Stimulated activated CD8-positive, alpha-beta memory T cell treated with anti-CD3 and anti-CD28 coated beads, Interleukin-4, amount 100 ng/mL, for 48 hours (primary cell): ENCODE measurements at regions not wholly inside any gene's neighbourhood (a gene's known extent, or its start where the extent isn't known, plus 50 kb on each side); places are given as distances from the start of the nearest gene placed in this dataset.
"Not testable (repeated sequence)": the region's sequence is repeated elsewhere in the genome, so short reads cannot be mapped to it uniquely, and the experiment has no call there.

Experiments
- DNase-seq: peaks from one replicate; pipeline ENCODE4 v3.0.0-alpha.2; 2020

DNA sequence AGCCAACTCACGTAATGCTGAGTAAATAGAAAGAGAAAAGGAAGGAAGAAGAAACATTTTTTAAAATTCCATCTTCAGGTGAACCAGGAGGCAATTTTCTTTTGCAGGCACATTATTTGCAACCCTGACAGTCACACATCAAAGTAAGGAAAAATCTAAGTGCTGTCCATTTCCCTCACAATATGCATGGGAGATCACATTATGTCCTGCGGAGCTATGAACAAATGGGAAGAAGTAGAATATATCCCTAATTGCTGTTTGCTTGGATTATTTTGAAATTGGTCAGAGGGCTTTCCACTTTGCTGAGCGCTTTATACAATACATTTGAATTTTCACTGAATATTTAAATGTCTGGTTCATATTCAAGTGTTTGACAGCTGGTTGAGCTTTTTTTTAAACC is 133.8 kb upstream of the API5 start:
- no peak for DNase-seq

DNA sequence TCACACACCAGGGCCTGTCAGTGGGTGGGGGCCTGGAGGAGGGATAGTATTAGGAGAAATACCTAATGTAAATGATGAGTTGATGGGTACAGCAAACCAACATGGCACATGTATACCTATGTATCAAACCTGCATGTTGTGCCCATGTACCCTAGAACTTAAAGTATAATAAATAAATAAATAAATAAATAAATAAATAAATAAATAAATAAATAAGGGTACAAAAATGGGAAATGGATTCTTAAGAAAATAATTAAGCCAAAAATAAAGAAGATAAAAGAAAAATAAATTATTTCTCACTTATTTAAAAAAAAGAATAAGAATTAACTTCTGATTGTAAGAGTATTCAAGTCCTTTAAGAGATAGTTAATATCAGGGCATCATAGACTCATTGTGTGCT is 117.3 kb upstream of the API5 start:
- not testable (repeated sequence) for DNase-seq

DNA sequence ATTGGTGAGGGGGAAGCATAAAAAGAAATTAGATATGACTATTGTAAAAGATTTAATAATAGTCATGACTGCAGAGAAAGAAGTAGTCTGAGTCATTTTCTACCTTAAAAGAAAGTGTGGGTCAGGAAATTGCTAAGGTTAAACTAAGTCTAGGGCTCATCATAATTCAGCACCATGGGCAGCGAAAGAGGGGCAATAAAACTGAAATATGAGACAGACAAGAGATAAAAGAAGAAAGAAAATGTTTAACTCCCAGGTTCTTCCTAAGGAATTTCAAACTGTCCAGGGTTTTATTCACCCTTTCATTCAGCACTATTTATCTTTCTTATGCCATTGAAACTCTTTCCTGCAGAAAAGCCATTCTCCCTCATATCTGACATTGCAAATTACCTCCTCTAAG is 114.4 kb upstream of the API5 start:
- DNase-seq = no peak

DNA sequence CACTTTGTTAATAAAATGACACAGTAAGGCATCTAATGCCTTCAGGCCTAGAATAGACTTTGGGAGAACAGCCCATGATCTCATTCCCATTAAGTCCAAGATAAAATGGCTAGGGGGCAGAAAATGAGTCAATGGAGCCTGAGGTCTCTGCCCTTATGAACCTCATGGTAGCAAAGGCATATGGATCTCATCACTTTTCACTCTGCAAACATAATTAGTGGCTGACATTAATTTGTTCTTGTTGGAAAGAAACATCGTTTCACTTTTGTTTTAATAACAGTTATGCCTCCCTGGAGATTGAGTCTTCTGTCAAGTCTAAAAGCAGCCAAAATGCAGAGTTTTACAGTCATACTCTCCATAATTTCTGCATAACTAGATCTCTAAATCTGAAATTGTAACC is 111.8 kb upstream of the API5 start:
- no peak for DNase-seq

DNA sequence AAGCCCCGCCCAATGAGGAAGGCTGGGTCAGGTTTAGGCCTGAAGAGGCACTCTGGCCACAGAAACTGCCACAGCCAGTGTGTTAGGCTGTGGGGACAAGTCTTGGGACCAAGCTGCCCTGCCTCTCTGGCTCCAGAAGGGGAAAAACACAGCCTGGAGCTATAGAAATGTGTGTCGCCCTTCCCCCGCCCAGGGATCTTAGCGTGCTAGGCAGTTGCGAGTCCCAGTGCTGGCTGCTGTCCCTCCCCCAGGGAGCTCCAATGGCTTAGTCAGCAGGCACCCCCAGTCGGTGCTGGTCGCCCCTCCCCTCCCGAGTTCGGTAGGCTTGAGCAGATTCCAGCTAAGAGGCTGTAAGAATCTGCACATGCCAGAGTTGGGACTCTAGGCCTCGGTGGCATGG is 99.5 kb upstream of the API5 start:
- no peak for DNase-seq

DNA sequence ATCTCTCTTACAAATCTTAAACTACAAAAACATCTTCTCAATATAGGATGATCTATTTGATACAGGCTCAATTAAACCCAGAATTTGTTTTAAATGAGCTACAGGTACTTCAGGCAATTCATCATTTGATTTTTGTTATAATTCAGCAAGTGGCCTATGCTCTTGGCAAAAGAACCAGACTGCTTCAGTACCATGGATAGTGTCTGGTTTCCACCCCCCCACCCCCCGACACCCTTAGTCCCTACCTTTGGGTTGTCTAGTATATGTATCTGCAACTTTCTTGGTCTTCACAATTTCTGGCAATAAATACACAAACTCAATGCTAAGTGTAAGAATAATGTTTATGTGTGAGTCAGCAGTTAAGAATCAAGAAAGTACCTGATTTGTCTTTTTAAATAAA is 97.3 kb upstream of the API5 start:
- no peak for DNase-seq

DNA sequence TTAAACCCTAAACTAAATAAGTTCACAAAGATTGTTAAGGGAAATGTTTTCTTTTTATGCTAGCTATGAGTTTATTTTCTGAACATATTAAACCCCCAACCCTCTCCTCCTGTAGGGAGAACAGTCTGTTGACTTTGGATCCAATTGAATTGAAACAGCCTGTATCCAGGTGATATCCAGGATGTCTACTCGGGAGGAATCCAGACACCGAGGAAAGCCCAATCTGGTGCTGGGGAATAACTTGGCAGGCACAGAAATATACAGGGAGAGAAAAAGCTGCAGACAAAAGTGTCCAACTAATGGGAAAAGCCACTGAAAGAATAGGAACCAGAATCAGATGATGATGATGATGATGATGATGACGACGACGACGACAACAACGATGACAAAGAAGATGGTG is 93.9 kb upstream of the API5 start:
- DNase-seq = no peak

DNA sequence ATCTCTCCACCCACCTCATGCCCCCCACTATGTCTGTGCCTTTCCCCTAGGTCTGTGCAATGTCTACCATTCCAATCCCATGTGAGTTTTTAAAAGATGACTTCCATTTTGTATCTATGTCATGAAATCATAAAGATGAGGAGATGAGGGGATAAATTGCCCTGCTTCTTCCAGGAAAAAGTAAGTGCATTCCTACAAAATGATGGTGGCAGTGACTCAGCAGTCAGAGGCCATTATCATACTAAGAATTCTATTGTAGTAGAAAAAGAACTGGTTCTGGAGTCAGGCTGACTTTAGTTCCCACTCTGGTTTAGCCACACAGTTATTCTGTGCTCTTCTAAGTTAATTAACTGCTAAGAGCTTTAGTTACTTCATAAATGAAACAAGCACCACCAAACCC is 89.6 kb upstream of the API5 start:
- no peak for DNase-seq

DNA sequence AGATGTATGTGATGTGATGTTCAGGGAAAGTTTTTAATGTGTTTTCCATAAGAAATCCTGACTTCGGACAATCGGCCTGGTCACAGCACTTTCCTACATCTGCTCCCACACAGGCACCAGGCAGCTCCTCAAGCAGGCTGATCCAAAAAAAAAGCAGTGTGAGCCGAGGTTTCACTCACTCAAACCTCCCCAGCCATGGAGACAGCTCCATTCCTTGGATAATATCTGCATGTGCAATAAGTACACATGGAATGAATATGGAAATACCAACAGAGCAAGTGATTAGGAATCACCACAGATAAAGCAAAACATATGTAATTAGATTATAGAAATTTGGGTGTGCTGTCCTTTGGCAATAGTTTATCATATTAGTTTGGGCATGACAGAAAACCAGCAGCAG is 88.8 kb upstream of the API5 start:
- no peak for DNase-seq

DNA sequence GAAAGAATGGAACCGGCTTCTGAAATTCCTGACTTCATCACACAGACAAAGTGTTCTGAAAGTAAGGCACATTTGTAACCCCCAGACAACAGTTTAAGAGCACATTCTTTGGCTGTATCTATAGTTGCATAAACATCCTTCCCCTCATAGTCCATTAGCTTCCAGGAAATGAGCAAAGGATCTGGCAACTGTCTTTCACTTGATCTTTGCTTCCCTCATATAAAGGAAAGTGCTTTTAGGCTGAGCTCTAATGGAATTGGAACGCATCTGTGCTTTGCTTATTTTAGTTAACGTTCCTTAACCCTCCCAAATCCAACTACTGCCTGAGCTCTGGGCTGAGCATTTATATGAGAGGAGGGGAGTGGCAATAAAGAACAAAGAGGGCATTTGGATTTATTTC is 76.9 kb upstream of the API5 start:
- DNase-seq = no peak

DNA sequence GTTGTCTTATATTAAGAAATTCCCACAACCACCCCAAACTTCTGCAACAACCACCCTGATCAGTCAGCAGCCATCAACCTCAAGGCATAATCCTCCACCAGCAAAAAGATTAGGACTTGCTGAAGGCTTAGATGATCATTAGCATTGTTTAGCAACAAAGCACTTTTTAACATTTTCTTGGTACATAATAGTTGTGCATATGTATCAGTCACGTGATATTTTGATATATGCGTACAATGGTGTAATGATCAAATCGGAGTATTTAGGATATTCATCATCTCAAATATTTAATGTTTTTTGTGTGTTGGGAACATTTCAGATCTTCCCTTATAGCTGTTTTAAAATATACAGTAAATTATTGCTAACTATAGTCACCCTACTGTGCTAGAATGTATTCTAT is 73.5 kb upstream of the API5 start:
- no peak for DNase-seq

DNA sequence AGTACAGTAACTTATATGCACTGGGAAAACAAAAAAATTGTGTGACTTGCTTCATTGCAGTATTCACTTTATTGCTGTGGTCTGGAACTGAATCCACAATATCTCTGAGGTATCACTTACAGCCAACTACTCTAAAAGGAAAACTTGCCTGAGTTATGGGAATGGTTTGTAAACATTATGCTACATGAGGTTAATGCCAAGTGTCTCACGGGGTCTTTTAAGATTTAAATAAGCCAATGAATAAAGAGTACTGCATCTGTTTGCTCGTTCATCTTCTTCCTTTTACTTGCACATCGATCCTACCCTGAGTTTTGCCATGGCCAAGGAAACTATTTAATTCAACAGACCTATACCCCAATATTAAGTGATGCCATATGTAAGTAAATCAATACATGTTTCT is 72.0 kb upstream of the API5 start:
- DNase-seq = no peak

DNA sequence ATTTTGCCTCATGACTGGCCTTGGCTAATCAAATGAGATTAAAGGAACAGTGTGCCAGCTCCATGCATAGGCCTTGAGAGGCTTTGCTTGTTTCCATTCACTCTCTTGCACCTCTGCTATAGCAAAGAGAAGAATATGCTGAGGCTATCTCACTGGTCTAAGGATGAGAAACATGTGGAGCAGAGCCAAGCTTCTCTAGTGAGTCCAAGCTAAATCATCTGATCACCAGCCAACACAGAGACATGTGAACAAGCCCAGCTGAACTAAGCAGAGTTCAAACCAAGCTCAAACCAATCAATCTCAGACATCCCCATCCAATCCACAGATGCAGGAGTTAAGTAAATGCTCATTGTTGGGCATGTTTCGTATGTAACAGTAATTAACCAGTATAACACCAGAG is 69.4 kb upstream of the API5 start:
- no peak for DNase-seq

DNA sequence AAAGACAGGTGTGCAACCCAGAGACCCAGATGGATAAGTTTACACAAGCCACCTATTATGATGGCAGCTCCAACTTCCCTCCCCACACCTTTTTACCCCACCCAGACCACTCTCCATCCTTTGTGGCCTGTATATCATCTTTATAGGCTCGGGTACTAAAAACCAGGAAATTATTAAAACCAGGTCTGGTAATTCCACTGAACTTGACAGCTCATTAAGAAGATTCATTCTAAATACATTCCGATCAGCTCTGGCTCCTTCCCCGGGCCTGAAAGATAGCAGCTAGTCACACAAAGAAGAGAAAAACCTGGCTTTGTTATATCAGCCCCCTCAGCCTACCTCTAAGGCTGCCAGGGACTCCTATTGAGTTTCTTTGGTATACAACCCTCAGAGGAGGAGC is 67.9 kb upstream of the API5 start:
- no peak for DNase-seq

DNA sequence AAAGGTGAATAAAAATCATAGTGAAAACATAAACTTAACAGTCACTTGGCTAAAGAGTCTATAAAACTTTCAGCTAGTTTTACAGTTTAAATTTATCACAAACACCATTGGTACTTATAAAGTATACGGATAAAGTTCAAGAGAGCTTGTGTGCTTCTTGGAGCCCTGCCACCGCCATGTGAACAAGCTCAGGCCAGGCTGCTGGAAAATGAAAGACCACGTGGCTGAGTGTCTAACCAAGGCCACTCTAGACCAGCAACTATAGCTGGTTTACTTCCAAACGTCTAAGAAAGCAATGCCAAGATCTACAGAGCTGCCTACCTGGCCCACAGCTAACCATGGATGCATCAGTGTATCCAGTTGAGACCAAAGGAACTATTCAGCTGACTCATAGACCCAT is 66.3 kb upstream of the API5 start:
- no peak for DNase-seq

DNA sequence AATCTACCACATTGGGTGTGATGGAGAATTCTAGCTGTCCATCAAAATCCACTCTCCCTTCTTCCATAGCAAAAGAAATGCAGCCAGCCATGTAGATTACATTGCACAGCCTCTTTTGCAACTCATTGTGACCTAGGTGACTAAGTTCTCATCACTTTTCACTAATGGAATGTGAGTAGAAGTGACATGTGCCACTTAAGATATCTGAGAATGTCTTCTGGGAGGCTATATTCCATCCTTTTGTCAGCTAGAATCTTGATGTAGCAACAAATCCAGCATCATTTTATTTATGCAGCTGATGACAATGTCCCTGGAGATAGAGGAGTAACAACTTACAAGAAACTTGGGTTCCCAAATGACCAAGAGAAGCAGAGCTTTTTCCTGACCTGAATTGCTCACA is 61.5 kb upstream of the API5 start:
- DNase-seq = no peak

DNA sequence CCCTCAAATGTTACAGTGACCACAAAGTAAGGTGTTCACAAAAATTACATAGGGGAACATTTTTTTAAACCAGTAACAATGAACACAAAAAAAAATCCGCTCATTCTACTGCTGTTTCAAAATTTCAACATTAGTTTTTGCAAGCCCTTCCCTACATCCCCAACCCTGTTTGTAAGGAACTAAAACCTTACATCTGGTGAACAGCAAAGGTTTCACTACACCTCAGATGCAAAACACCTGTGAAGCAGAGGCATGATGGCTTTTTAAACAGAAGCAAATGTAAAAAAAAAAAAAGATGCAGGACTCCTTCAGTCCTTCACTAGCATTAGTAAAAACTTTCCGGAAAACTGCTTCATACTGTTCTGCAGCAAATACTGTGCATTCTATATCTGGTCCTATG is 50.0 kb upstream of the API5 start:
- no peak for DNase-seq
